Nucleus accumbens (tissue), 56 donors: ENCODE measurements at regions not wholly inside any gene's neighbourhood (a gene's known extent, or its start where the extent isn't known, plus 50 kb on each side); places are given as distances from the start of the nearest gene placed in this dataset.
A peak's percentile ranks its signal among the peaks of the same experiment; 100 is the strongest.
"Not testable (repeated sequence)": the region's sequence is repeated elsewhere in the genome, so short reads cannot be mapped to it uniquely, and the experiment has no call there.

Source experiments
- DNase-seq, 56 donors: peaks; one replicate each; lab custom pipeline; 2025; lab: John Stamatoyannopoulos, UW

GRCh38 chr10:20616918-20617810, 279.9 kb downstream of the NEBL start:
- no peak for DNase-seq

GRCh38 chr10:20616056-20616671, 280.9 kb downstream of the NEBL start:
- no peak for DNase-seq

GRCh38 chr10:20615395-20615794, 281.7 kb downstream of the NEBL start:
- no peak for DNase-seq

GRCh38 chr10:20614911-20615310, 282.2 kb downstream of the NEBL start:
- no peak for DNase-seq

GRCh38 chr10:20608503-20608902, 288.6 kb downstream of the NEBL start:
- DNase-seq = no peak

GRCh38 chr10:20606985-20607384, 290.1 kb downstream of the NEBL start:
- no peak for DNase-seq

- DNase-seq = no peak
These were observed 295.1 kb downstream of the NEBL start for GRCh38 chr10:20601941-20602461.

- peak in 9 of 56 donors; percentile 0 to 77 (median 13) for DNase-seq
These were observed 298.5 kb downstream of the NEBL start for GRCh38 chr10:20598590-20598989.

GRCh38 chr10:20596911-20597310, 300.2 kb downstream of the NEBL start:
- peak in 2 of 56 donors; percentile 1 to 7 for DNase-seq

- DNase-seq = no peak
These were observed 300.9 kb downstream of the NEBL start for GRCh38 chr10:20596065-20596755.

GRCh38 chr10:20593649-20594048, 303.5 kb downstream of the NEBL start:
- DNase-seq = no peak

- peak in 14 of 56 donors; percentile 1 to 36 (median 15) for DNase-seq
These were observed 315.1 kb downstream of the NEBL start for GRCh38 chr10:20582041-20582440.

- no peak for DNase-seq
These were observed 323.2 kb downstream of the NEBL start for GRCh38 chr10:20573924-20574323.

GRCh38 chr10:20555990-20556389, 341.1 kb downstream of the NEBL start:
- not testable (repeated sequence) for DNase-seq

GRCh38 chr10:20552382-20552781, 344.7 kb downstream of the NEBL start:
- no peak for DNase-seq

GRCh38 chr10:20551761-20552160, 345.4 kb downstream of the NEBL start:
- DNase-seq = no peak

GRCh38 chr10:20535897-20536881, 360.9 kb downstream of the NEBL start:
- DNase-seq = no peak

- DNase-seq = not testable (repeated sequence)
These were observed 365.7 kb downstream of the NEBL start for GRCh38 chr10:20531241-20531883.

- no peak for DNase-seq
These were observed 375.9 kb downstream of the NEBL start for GRCh38 chr10:20521186-20521585.
